H9 (cell line): ENCODE measurements at regions not wholly inside any gene's neighbourhood (a gene's known extent, or its start where the extent isn't known, plus 50 kb on each side); places are given as distances from the start of the nearest gene placed in this dataset.

ENCODE experiments used
- DNase-seq: peaks from one replicate; pipeline ENCODE4 v3.0.0-alpha.2; 2017
- H2AFZ ChIP-seq: one replicate; pipeline ENCODE4 v1.6.1; 2013; ENCODE audit warnings: mild to moderate bottlenecking, low read length, control low read depth, moderate library complexity
- H2AK5ac ChIP-seq: 2 replicates; pipeline ENCODE4 v1.6.1; 2013; ENCODE audit warnings: low read length, control low read depth, mixed read lengths; ENCODE audit not compliant: insufficient read length
- H2BK120ac ChIP-seq: one replicate; pipeline ENCODE4 v1.6.1; 2013; ENCODE audit warnings: low read depth, mild to moderate bottlenecking, low read length, control low read depth, inconsistent platforms; ENCODE audit not compliant: poor library complexity, severe bottlenecking
- H2BK12ac ChIP-seq: 2 replicates; pipeline ENCODE4 v1.6.1; 2013; ENCODE audit warnings: low read length, control low read depth, mixed read lengths, low read depth; ENCODE audit not compliant: insufficient read length
- H2BK15ac ChIP-seq: 2 replicates; pipeline ENCODE4 v1.6.1; 2013; ENCODE audit warnings: low read depth, low read length, control low read depth
- H2BK20ac ChIP-seq: one replicate; pipeline ENCODE4 v1.6.1; 2013; ENCODE audit warnings: low read depth, mild to moderate bottlenecking, low read length, control low read depth, inconsistent platforms; ENCODE audit not compliant: poor library complexity, severe bottlenecking
- H2BK5ac ChIP-seq: 2 replicates; pipeline ENCODE4 v1.6.1; 2013; ENCODE audit warnings: low read length, control low read depth, mixed read lengths; ENCODE audit not compliant: insufficient read length
- H3K14ac ChIP-seq: 2 replicates; pipeline ENCODE4 v1.6.1; 2013; ENCODE audit warnings: low read length, control low read depth; ENCODE audit not compliant: insufficient read depth
- H3K18ac ChIP-seq: 2 replicates; pipeline ENCODE4 v1.6.1; 2013; ENCODE audit warnings: low read depth, mild to moderate bottlenecking, mixed read lengths, low read length, control low read depth; ENCODE audit not compliant: insufficient read length
- H3K23ac ChIP-seq: 2 replicates; pipeline ENCODE4 v1.6.1; 2013; ENCODE audit warnings: low read length, control low read depth, mixed read lengths, low read depth; ENCODE audit not compliant: insufficient read length
- H3K23me2 ChIP-seq: 2 replicates; pipeline ENCODE4 v1.6.1; 2013; ENCODE audit warnings: low read depth, mild to moderate bottlenecking, mixed read lengths, low read length, control low read depth; ENCODE audit not compliant: insufficient read length, poor library complexity, severe bottlenecking
- H3K27ac ChIP-seq: 2 replicates; pipeline ENCODE4 v1.5.1; 2013; ENCODE audit warnings: low read length, control low read depth, mixed read lengths, low read depth; ENCODE audit not compliant: insufficient read length
- H3K27me3 ChIP-seq: 2 replicates; pipeline ENCODE4 v1.6.1; 2013; ENCODE audit warnings: low read length, control low read depth, inconsistent platforms; ENCODE audit not compliant: insufficient read depth
- H3K4ac ChIP-seq: 2 replicates; pipeline ENCODE4 v1.6.1; 2013; ENCODE audit warnings: low read depth, mild to moderate bottlenecking, control low read depth, inconsistent platforms, low read length, moderate library complexity
- H3K4me1 ChIP-seq: 2 replicates; pipeline ENCODE4 v1.6.1; 2013; ENCODE audit warnings: low read length, control low read depth, inconsistent platforms; ENCODE audit not compliant: insufficient read depth
- H3K4me2 ChIP-seq: 2 replicates; pipeline ENCODE4 v1.6.1; 2013; ENCODE audit warnings: low read length, control low read depth, mixed read lengths; ENCODE audit not compliant: insufficient read length, insufficient read depth
- H3K56ac ChIP-seq: 2 replicates; pipeline ENCODE4 v1.6.1; 2013; ENCODE audit warnings: low read depth, mild to moderate bottlenecking, mixed read lengths, low read length, control low read depth; ENCODE audit not compliant: insufficient read length
- H3K79me1 ChIP-seq: 2 replicates; pipeline ENCODE4 v1.6.1; 2013; ENCODE audit warnings: low read depth, mild to moderate bottlenecking, moderate library complexity, low read length, control low read depth, inconsistent platforms; ENCODE audit not compliant: insufficient read depth, poor library complexity, severe bottlenecking
- H3K79me2 ChIP-seq: 2 replicates; pipeline ENCODE4 v1.6.1; 2013; ENCODE audit warnings: low read length, control low read depth, inconsistent platforms; ENCODE audit not compliant: insufficient read depth
- H3K9ac ChIP-seq: 2 replicates; pipeline ENCODE4 v1.6.1; 2013; ENCODE audit warnings: low read length, control low read depth, mixed read lengths; ENCODE audit not compliant: insufficient read length; ENCODE audit errors: extremely low read depth
- H3K9me3 ChIP-seq: one replicate; pipeline ENCODE4 v1.6.1; 2013; ENCODE audit warnings: low read depth, low read length, inconsistent platforms; ENCODE audit not compliant: control insufficient read depth
- H3T11ph ChIP-seq: one replicate; pipeline ENCODE4 v1.6.1; 2013; ENCODE audit warnings: mild to moderate bottlenecking, low read length, control low read depth, inconsistent platforms
- H4K20me1 ChIP-seq: one replicate; pipeline ENCODE4 v1.6.1; 2013; ENCODE audit not compliant: control insufficient read depth, insufficient read length, insufficient read depth
- H4K5ac ChIP-seq: 2 replicates; pipeline ENCODE4 v1.6.1; 2013; ENCODE audit warnings: low read depth, mild to moderate bottlenecking, mixed read lengths, low read length, control low read depth; ENCODE audit not compliant: insufficient read length
- H4K8ac ChIP-seq: replicated peaks from 2 replicates; pipeline ENCODE4 v1.6.1; 2013; ENCODE audit warnings: low read length, control low read depth, mixed read lengths, low read depth; ENCODE audit not compliant: insufficient read length
- H4K91ac ChIP-seq: 2 replicates; pipeline ENCODE4 v1.6.1; 2013; ENCODE audit warnings: low read depth, mild to moderate bottlenecking, moderate library complexity, mixed read lengths, low read length, control low read depth; ENCODE audit not compliant: insufficient read length
- H3K27ac Mint-ChIP-seq, 3 experiments: 2 replicates in 2 of 3; 3 replicates in 1 of 3; pipeline ENCODE4 v1.8.0; 2020 to 2021; ENCODE audit warnings: mixed read lengths in 3 of 3, mild to moderate bottlenecking in 1 of 3, moderate library complexity in 1 of 3
- H3K27me3 Mint-ChIP-seq: 2 replicates; pipeline ENCODE4 v1.8.0; 2021; ENCODE audit warnings: low read depth, mild to moderate bottlenecking, moderate library complexity, mixed read lengths
- H3K36me3 Mint-ChIP-seq, 3 experiments: 2 replicates in 2 of 3; 3 replicates in 1 of 3; pipeline ENCODE4 v1.8.0; 2020 to 2021; ENCODE audit warnings: low read depth in 3 of 3, mixed read lengths in 3 of 3; ENCODE audit not compliant: insufficient read depth in 1 of 3
- H3K4me1 Mint-ChIP-seq, 2 experiments: 2 replicates each; pipeline ENCODE4 v1.8.0; 2020; ENCODE audit warnings: mixed read lengths in 2 of 2
- H3K4me3 Mint-ChIP-seq, 2 experiments: 2 replicates in 1 of 2; 3 replicates in 1 of 2; pipeline ENCODE4 v1.8.0; 2020 to 2021; ENCODE audit warnings: mild to moderate bottlenecking in 2 of 2, mixed read lengths in 2 of 2, moderate library complexity in 1 of 2
- H3K9me3 Mint-ChIP-seq, 2 experiments: 2 replicates in 1 of 2; 3 replicates in 1 of 2; pipeline ENCODE4 v1.8.0; 2020; ENCODE audit warnings: mild to moderate bottlenecking in 2 of 2, mixed read lengths in 2 of 2, moderate library complexity in 1 of 2
- CTCF ChIP-seq: fragments of 200-600 bp; sonication (generic); conservative IDR thresholded peaks from 3 replicates; pipeline ENCODE4 v1.8.0; 2021; ENCODE audit warnings: antibody characterized with exemption, mild to moderate bottlenecking
- WGBS: extraction: QIAGEN DNeasy Blood & Tissue Kit; methylation state at CpG from one replicate; pipeline ENCODE4 v1.1.7; 2013; ENCODE audit warnings: missing lambda C conversion rate, low lambda C conversion rate, mixed read lengths; ENCODE audit not compliant: insufficient read length; ENCODE audit errors: extremely low coverage; 5-methylcytosine and 5-hydroxymethylcytosine counted together

DNA sequence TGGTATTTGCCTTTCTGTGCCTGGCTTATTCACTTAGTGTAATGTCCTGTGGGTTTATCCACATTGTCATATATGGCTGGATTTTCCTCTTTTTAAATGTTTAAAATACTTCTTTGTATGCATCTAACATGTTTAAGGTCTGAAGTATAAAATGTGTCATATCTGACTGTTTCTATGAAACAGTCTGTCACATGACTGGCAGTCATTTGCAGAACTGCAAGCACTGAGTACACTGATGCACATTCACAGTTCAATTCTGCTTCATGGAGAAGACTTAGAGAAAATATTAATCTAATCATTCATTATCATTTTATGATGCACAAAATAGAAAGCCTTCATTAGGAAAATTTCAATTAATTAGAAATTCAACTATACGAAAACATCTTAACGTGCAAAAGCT is 119.7 kb upstream of the PRSS58 start:
- WGBS: no CpG with 5 or more reads among the region's 2 CpGs
- Histone ChIP-seq H3K4me1 (peaks cover 5% of the 10 kb centered on the region; the same call in 1 of the 2 replicates), H3K23me2 (no peaks in the 10 kb centered on the region), H2BK12ac (no peak overlapping the region), H2BK120ac (no peak overlapping the region), H3K4me2 (no peak overlapping the region), H3K9ac (no peak overlapping the region), H3K14ac (no peak overlapping the region), H3K27ac (no peak overlapping the region), H3K4ac (no peak overlapping the region), H2BK5ac (no peak overlapping the region), H4K91ac (no peak overlapping the region), H3K79me2 (no peaks in the 10 kb centered on the region), H3K27me3 (no peaks in the 10 kb centered on the region), H3K79me1 (no peaks in the 10 kb centered on the region), H3K18ac (no peak overlapping the region), H2BK15ac (no peak overlapping the region), H3K23ac (no peak overlapping the region), H2BK20ac (no peak overlapping the region), H4K5ac (no peak overlapping the region), H4K8ac (no peak overlapping the region), H3K9me3 (no peaks in the 10 kb centered on the region), H3T11ph (no peak overlapping the region), H2AFZ (no peak overlapping the region), H4K20me1 (no peaks in the 10 kb centered on the region), H3K56ac (no peak overlapping the region), H2AK5ac (no peak overlapping the region)
- Mint-ChIP-seq H3K27ac (no peak overlapping the region), H3K4me3 (no peak overlapping the region), H3K9me3 (no peaks in the 10 kb centered on the region), H3K27me3 (peaks cover 7% of the 10 kb centered on the region), H3K4me1 (peaks cover 24 to 27% of the 10 kb centered on the region in 2 experiments), H3K36me3 (no peaks in the 10 kb centered on the region)
- TF ChIP-seq CTCF: no peak
- no peak for DNase-seq
